ENCODE measurements at regions not wholly inside any gene's neighbourhood (a gene's known extent, or its start where the extent isn't known, plus 50 kb on each side); places are given as distances from the start of the nearest gene placed in this dataset.

- no peaks in the 10 kb centered on the region for H3K27me3 Mint-ChIP-seq
- H3K27ac Mint-ChIP-seq, result no peak overlapping the region
- Histone ChIP-seq H3K27ac (ENCODE audit: low read depth in 1 of 2, low read length in 2 of 2) (no peak overlapping the region), H3K36me3 (ENCODE audit: insufficient read depth, low read length) (no peaks in the 10 kb centered on the region), H3K9me3 (ENCODE audit: control insufficient read depth in 1 of 2, insufficient read depth in 1 of 2, low read length in 2 of 2) (no peaks in the 10 kb centered on the region), H3K27me3 (ENCODE audit: control insufficient read depth in 1 of 2, insufficient read depth in 2 of 2, low read length in 2 of 2) (no peaks in the 10 kb centered on the region), H3K4me3 (ENCODE audit: low read length) (no peak overlapping the region), H3K4me1 (ENCODE audit: insufficient read depth, low read length) (no peaks in the 10 kb centered on the region)
- DNase-seq, result no peak
- no peaks in the 10 kb centered on the region for H3K9me3 Mint-ChIP-seq
- CTCF ChIA-PET, result no interaction called here
- TF ChIP-seq CTCF (IDR thresholded peaks at IDR 0.05), result no peak
- H3K4me1 Mint-ChIP-seq (ENCODE audit: low read depth), result no peaks in the 10 kb centered on the region
- POLR2A ChIA-PET, result no interaction called here
- no peak overlapping the region for H3K4me3 Mint-ChIP-seq
- H3K36me3 Mint-ChIP-seq (ENCODE audit: low read depth), result no peaks in the 10 kb centered on the region
- ATAC-seq (ENCODE audit: poor library complexity), result no peak
- intact Hi-C loops (cut with DNase I, micrococcal nuclease), result no loop called here
Measured at GRCh38 chrX:122238801-122239200, 945.3 kb upstream of the GRIA3 start.

DNA sequence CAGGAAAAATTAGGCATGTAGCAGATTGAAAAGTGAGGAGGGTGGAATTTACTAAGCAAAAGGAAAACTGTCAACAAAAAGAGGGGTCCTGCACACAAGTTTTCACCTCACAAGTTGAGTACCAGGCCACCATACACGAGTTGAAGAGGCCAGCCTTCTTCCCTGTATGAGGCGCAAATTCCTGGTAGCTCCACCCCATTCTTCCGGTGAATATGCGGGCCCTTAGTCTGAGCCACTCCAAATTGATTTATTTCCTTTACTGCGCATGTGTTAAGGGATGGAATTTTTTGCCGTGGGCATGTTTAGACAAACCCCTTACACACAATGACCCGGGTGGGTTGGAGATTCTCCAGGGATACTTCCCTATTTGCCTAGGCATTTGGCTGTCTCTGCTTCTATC lies 942.1 kb upstream of the GRIA3 start:
- no peaks in the 10 kb centered on the region for H3K36me3 Mint-ChIP-seq (ENCODE audit: low read depth)
- intact Hi-C loops (cut with DNase I, micrococcal nuclease), result no loop called here
- H3K9me3 ChIP-seq (ENCODE audit: control insufficient read depth in 1 of 2, insufficient read depth in 1 of 2, low read length in 2 of 2), result no peaks in the 10 kb centered on the region
- CTCF ChIA-PET, result no interaction called here
- H3K27ac ChIP-seq (ENCODE audit: low read depth in 1 of 2, low read length in 2 of 2), result no peak overlapping the region
- ATAC-seq (ENCODE audit: poor library complexity), result no peak
- no peak for TF ChIP-seq CTCF (IDR thresholded peaks at IDR 0.05)
- no peaks in the 10 kb centered on the region for H3K4me1 ChIP-seq (ENCODE audit: insufficient read depth, low read length)
- no peak overlapping the region for H3K4me3 ChIP-seq (ENCODE audit: low read length)
- POLR2A ChIA-PET, result no interaction called here
- no peaks in the 10 kb centered on the region for H3K27me3 Mint-ChIP-seq
- no peaks in the 10 kb centered on the region for H3K27me3 ChIP-seq (ENCODE audit: control insufficient read depth in 1 of 2, insufficient read depth in 2 of 2, low read length in 2 of 2)
- H3K36me3 ChIP-seq (ENCODE audit: insufficient read depth, low read length), result no peaks in the 10 kb centered on the region
- H3K4me1 Mint-ChIP-seq (ENCODE audit: low read depth), result no peaks in the 10 kb centered on the region
- DNase-seq, result no peak
- H3K27ac Mint-ChIP-seq, result no peak overlapping the region
- no peaks in the 10 kb centered on the region for H3K9me3 Mint-ChIP-seq
- no peak overlapping the region for H3K4me3 Mint-ChIP-seq

GRCh38 chrX:122244080-122244479 lies 940.0 kb upstream of the GRIA3 start:
- no peak overlapping the region for H3K4me3 Mint-ChIP-seq
- no peak for DNase-seq
- Histone ChIP-seq H3K27ac (ENCODE audit: low read depth in 1 of 2, low read length in 2 of 2) (no peak overlapping the region), H3K27me3 (ENCODE audit: control insufficient read depth in 1 of 2, insufficient read depth in 2 of 2, low read length in 2 of 2) (no peaks in the 10 kb centered on the region), H3K4me1 (ENCODE audit: insufficient read depth, low read length) (no peaks in the 10 kb centered on the region), H3K4me3 (ENCODE audit: low read length) (no peak overlapping the region), H3K9me3 (ENCODE audit: control insufficient read depth in 1 of 2, insufficient read depth in 1 of 2, low read length in 2 of 2) (no peaks in the 10 kb centered on the region), H3K36me3 (ENCODE audit: insufficient read depth, low read length) (no peaks in the 10 kb centered on the region)
- ChIA-PET POLR2A (no interaction called here), CTCF (no interaction called here)
- no peaks in the 10 kb centered on the region for H3K9me3 Mint-ChIP-seq
- no peaks in the 10 kb centered on the region for H3K27me3 Mint-ChIP-seq
- no peaks in the 10 kb centered on the region for H3K4me1 Mint-ChIP-seq (ENCODE audit: low read depth)
- no peaks in the 10 kb centered on the region for H3K36me3 Mint-ChIP-seq (ENCODE audit: low read depth)
- no peak overlapping the region for H3K27ac Mint-ChIP-seq
- no peak for TF ChIP-seq CTCF (IDR thresholded peaks at IDR 0.05)
- intact Hi-C loops (cut with DNase I, micrococcal nuclease), result no loop called here
- ATAC-seq (ENCODE audit: poor library complexity), result no peak
